Breast epithelium (tissue), 3 donors: ENCODE measurements at regions not wholly inside any gene's neighbourhood (a gene's known extent, or its start where the extent isn't known, plus 50 kb on each side); places are given as distances from the start of the nearest gene placed in this dataset.

Experiments
- POLR2A ChIP-seq: fragments of 450-650 bp; IDR thresholded peaks from one replicate; pipeline ENCODE4 v1.6.1; 2016; ENCODE audit warnings: antibody characterized with exemption, mild to moderate bottlenecking, moderate library complexity
- POLR2AphosphoS5 ChIP-seq, 3 donors: sonication (generic); formaldehyde crosslinking; IDR thresholded peaks; one replicate each; pipeline ENCODE4 v1.6.1; 2017; ENCODE audit warnings: antibody characterized with exemption in 3 of 3
- TF ChIP-seq, protein P1 (sequence below), 3 donors: fragments of 450-650 bp; IDR thresholded peaks; one replicate each; pipeline ENCODE4 v1.5.1; 2016 to 2017; ENCODE audit warnings: antibody characterized with exemption in 3 of 3, mild to moderate bottlenecking in 3 of 3, moderate library complexity in 3 of 3

DNA sequence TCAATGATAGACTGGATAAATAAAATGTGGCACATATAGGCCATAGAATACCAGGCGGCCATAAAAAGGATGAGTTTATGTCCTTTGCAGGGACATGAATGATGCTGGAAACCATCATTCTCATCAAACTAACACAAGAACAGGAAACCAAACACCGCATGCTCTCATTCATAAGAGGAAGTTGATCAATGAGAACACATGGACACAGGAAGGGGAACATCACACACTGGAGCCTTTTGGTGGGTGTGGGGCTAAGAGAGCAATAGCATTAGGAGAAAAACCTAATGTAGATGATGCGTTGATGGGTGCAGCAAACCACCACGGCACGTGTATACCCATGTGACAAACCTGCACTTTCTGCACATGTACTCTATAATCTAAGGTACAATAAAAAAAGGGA is 883.4 kb upstream of the PRMT6 start:
- TF ChIP-seq, protein P1, sequence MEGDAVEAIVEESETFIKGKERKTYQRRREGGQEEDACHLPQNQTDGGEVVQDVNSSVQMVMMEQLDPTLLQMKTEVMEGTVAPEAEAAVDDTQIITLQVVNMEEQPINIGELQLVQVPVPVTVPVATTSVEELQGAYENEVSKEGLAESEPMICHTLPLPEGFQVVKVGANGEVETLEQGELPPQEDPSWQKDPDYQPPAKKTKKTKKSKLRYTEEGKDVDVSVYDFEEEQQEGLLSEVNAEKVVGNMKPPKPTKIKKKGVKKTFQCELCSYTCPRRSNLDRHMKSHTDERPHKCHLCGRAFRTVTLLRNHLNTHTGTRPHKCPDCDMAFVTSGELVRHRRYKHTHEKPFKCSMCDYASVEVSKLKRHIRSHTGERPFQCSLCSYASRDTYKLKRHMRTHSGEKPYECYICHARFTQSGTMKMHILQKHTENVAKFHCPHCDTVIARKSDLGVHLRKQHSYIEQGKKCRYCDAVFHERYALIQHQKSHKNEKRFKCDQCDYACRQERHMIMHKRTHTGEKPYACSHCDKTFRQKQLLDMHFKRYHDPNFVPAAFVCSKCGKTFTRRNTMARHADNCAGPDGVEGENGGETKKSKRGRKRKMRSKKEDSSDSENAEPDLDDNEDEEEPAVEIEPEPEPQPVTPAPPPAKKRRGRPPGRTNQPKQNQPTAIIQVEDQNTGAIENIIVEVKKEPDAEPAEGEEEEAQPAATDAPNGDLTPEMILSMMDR (IDR thresholded peaks at IDR 0.05), result no peak
- TF ChIP-seq POLR2A (no peak), POLR2AphosphoS5 (IDR thresholded peaks at IDR 0.05) (no peak)
